Vagina (tissue), 2 donors: ENCODE measurements at regions not wholly inside any gene's neighbourhood (a gene's known extent, or its start where the extent isn't known, plus 50 kb on each side); places are given as distances from the start of the nearest gene placed in this dataset.

Experiments
- CTCF ChIP-seq, 3 experiments: fragments of 450-650 bp in 2 of 3; fragments of 200-600 bp in 1 of 3; sonication (generic) in 1 of 3; IDR thresholded peaks; one replicate each; pipeline ENCODE4 v1.5.1; 2017 to 2019; ENCODE audit warnings: antibody characterized with exemption in 3 of 3, mild to moderate bottlenecking in 2 of 3, moderate library complexity in 2 of 3
- POLR2AphosphoS5 ChIP-seq, 2 donors: sonication (generic); formaldehyde crosslinking; IDR thresholded peaks; one replicate each; pipeline ENCODE4 v1.9.0; 2017; ENCODE audit warnings: antibody characterized with exemption in 2 of 2, mild to moderate bottlenecking in 2 of 2, low read depth in 1 of 2; ENCODE audit not compliant: insufficient read depth in 1 of 2

- TF ChIP-seq CTCF (IDR thresholded peaks at IDR 0.05) (no peak), POLR2AphosphoS5 (IDR thresholded peaks at IDR 0.05; ENCODE audit: insufficient read depth in 1 of 2, low read depth in 1 of 2) (no peak)
These were observed 219.7 kb upstream of the RPL38 start for GRCh38 chr17:73983621-73984400.
